SK-N-SH treated with all-trans-retinoic acid at 6 μM for 48 hours (cell line): ENCODE measurements at regions not wholly inside any gene's neighbourhood (a gene's known extent, or its start where the extent isn't known, plus 50 kb on each side); places are given as distances from the start of the nearest gene placed in this dataset.

Source experiments
- ATAC-seq: fragments of 200-7000 bp; cut with Tn5 transposase; 3 replicates; pipeline ENCODE4 v1.9.1; 2020; ENCODE audit warnings: mild to moderate bottlenecking, moderate library complexity
- ARNTL ChIP-seq: fragments of 450-650 bp; formaldehyde crosslinking; IDR thresholded peaks from 2 replicates; pipeline ENCODE4 v1.5.0; 2020; ENCODE audit warnings: low read depth, mild to moderate bottlenecking, moderate library complexity, borderline replicate concordance
- BACH2 ChIP-seq: fragments of 250-450 bp; sonication (Bioruptor Pico); IDR thresholded peaks from 2 replicates; pipeline ENCODE4 v1.9.0; 2021; ENCODE audit warnings: mild to moderate bottlenecking, borderline replicate concordance
- CREB5 ChIP-seq: fragments of 250-450 bp; sonication (Bioruptor Pico); IDR thresholded peaks from 2 replicates; pipeline ENCODE4 v1.5.1; 2020; ENCODE audit warnings: low read depth, mild to moderate bottlenecking, moderate library complexity
- CSDC2 ChIP-seq: fragments of 250-450 bp; sonication (Bioruptor Pico); IDR thresholded peaks from 2 replicates; pipeline ENCODE4 v1.5.0; 2020; ENCODE audit warnings: mild to moderate bottlenecking, moderate library complexity
- ESRRG ChIP-seq: fragments of 250-450 bp; sonication (Bioruptor Pico); IDR thresholded peaks from 2 replicates; pipeline ENCODE4 v1.6.1; 2021; ENCODE audit warnings: mild to moderate bottlenecking
- GLIS3 ChIP-seq: fragments of 250-450 bp; sonication (Bioruptor Pico); IDR thresholded peaks from 2 replicates; pipeline ENCODE4 v1.5.0; 2020; ENCODE audit warnings: mild to moderate bottlenecking, moderate library complexity
- ISL1 ChIP-seq: fragments of 250-450 bp; sonication (Bioruptor Pico); IDR thresholded peaks from 2 replicates; pipeline ENCODE4 v2.1.2; 2022; ENCODE audit warnings: mild to moderate bottlenecking, moderate library complexity
- OSR1 ChIP-seq: fragments of 250-450 bp; sonication (Bioruptor Pico); IDR thresholded peaks from 2 replicates; pipeline ENCODE4 v1.8.0; 2022; ENCODE audit warnings: moderate library complexity, mild to moderate bottlenecking, inconsistent platforms
- POU6F1 ChIP-seq: fragments of 250-450 bp; sonication (Bioruptor Pico); IDR thresholded peaks from 2 replicates; pipeline ENCODE4 v1.8.0; 2021; ENCODE audit warnings: low read depth, mild to moderate bottlenecking, moderate library complexity, borderline replicate concordance
- PPARA ChIP-seq: fragments of 250-450 bp; sonication (Bioruptor Pico); IDR thresholded peaks from 2 replicates; pipeline ENCODE4 v1.5.0; 2020; ENCODE audit warnings: mild to moderate bottlenecking, borderline replicate concordance
- RARB ChIP-seq: fragments of 250-450 bp; sonication (Bioruptor Pico); IDR thresholded peaks from 2 replicates; pipeline ENCODE4 v1.8.0; 2021; ENCODE audit warnings: mild to moderate bottlenecking, moderate library complexity
- SNAI2 ChIP-seq: fragments of 250-450 bp; sonication (Bioruptor Pico); IDR thresholded peaks from 2 replicates; pipeline ENCODE4 v1.5.0; 2020; ENCODE audit warnings: mild to moderate bottlenecking, moderate library complexity
- TCF4 ChIP-seq: fragments of 250-450 bp; sonication (Bioruptor Pico); IDR thresholded peaks from 2 replicates; pipeline ENCODE4 v1.8.0; 2021; ENCODE audit warnings: mild to moderate bottlenecking, moderate library complexity, borderline replicate concordance
- TOX ChIP-seq: fragments of 250-450 bp; sonication (Bioruptor Pico); IDR thresholded peaks from 2 replicates; pipeline ENCODE4 v1.8.0; 2021; ENCODE audit warnings: mild to moderate bottlenecking, moderate library complexity, borderline replicate concordance
- ZC3H10 ChIP-seq: fragments of 250-450 bp; sonication (Bioruptor Pico); IDR thresholded peaks from 2 replicates; pipeline ENCODE4 v1.5.1; 2021; ENCODE audit warnings: mild to moderate bottlenecking, moderate library complexity
- ZFP3 ChIP-seq: fragments of 250-450 bp; sonication (Bioruptor Pico); IDR thresholded peaks from 2 replicates; pipeline ENCODE4 v1.5.0; 2020; ENCODE audit warnings: mild to moderate bottlenecking, moderate library complexity
- ZFP30 ChIP-seq: fragments of 450-650 bp; formaldehyde crosslinking; IDR thresholded peaks from 2 replicates; pipeline ENCODE4 v1.5.0; 2022; ENCODE audit warnings: mild to moderate bottlenecking, moderate library complexity
- ZNF565 ChIP-seq: fragments of 450-650 bp; formaldehyde crosslinking; conservative IDR thresholded peaks from 2 replicates; pipeline ENCODE4 v1.5.0; 2020; ENCODE audit warnings: low read depth, mild to moderate bottlenecking, moderate library complexity
- ZNF70 ChIP-seq: fragments of 450-650 bp; formaldehyde crosslinking; IDR thresholded peaks from 2 replicates; pipeline ENCODE4 v1.5.0; 2020; ENCODE audit warnings: mild to moderate bottlenecking, moderate library complexity
- ZNF8 ChIP-seq: fragments of 450-650 bp; formaldehyde crosslinking; IDR thresholded peaks from 2 replicates; pipeline ENCODE4 v1.5.0; 2020; ENCODE audit warnings: mild to moderate bottlenecking, moderate library complexity
- TF ChIP-seq, protein P1 (sequence below): fragments of 250-450 bp; sonication (Bioruptor Pico); IDR thresholded peaks from 2 replicates; pipeline ENCODE4 v1.5.0; 2020; ENCODE audit warnings: mild to moderate bottlenecking, moderate library complexity
- TF ChIP-seq, protein P2 (sequence below): fragments of 250-450 bp; sonication (Bioruptor Pico); IDR thresholded peaks from 2 replicates; pipeline ENCODE4 v1.8.0; 2020; ENCODE audit warnings: mild to moderate bottlenecking, moderate library complexity, borderline replicate concordance
- TF ChIP-seq, protein P3 (sequence below): fragments of 250-450 bp; sonication (Bioruptor Pico); IDR thresholded peaks from 2 replicates; pipeline ENCODE4 v1.5.1; 2021; ENCODE audit warnings: mild to moderate bottlenecking, moderate library complexity

DNA sequence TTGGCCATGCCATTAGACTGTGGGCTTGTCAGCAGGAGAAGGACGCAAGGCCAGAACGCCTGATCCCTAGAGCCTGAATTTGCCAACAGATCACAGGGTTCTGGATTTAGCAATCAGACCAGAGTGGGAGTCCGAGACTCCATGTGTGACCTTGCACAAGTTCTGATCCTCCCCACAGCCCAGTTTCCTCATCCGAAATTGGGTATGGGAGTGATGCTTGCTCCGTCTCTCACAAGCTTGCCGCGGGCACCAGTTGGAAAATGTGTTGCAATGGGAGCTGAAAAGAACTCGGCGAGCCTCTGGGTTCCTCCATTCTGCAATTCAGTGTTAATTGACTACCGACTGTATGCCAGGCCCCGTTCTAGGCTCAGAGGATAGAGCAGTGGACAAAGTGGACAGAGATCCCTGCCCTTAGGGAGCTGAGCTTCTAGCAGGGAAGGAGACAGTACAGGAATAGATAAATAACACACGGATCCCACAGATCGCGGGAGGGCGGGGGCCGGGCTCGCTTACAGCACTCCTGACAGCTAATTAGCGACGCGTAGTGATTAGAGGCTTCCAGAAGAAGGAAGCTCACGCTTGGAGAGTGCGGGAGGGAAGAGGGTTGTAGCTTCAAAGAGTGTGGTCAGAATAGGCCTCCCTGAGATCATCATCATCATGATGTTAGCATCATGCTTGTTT lies 150.4 kb upstream of the CIBAR2 start:
- no peak for TF ChIP-seq POU6F1 (CRISPR knock-in tag)
- no peak for TF ChIP-seq ZFP3 (CRISPR knock-in tag)
- TF ChIP-seq, protein P1, sequence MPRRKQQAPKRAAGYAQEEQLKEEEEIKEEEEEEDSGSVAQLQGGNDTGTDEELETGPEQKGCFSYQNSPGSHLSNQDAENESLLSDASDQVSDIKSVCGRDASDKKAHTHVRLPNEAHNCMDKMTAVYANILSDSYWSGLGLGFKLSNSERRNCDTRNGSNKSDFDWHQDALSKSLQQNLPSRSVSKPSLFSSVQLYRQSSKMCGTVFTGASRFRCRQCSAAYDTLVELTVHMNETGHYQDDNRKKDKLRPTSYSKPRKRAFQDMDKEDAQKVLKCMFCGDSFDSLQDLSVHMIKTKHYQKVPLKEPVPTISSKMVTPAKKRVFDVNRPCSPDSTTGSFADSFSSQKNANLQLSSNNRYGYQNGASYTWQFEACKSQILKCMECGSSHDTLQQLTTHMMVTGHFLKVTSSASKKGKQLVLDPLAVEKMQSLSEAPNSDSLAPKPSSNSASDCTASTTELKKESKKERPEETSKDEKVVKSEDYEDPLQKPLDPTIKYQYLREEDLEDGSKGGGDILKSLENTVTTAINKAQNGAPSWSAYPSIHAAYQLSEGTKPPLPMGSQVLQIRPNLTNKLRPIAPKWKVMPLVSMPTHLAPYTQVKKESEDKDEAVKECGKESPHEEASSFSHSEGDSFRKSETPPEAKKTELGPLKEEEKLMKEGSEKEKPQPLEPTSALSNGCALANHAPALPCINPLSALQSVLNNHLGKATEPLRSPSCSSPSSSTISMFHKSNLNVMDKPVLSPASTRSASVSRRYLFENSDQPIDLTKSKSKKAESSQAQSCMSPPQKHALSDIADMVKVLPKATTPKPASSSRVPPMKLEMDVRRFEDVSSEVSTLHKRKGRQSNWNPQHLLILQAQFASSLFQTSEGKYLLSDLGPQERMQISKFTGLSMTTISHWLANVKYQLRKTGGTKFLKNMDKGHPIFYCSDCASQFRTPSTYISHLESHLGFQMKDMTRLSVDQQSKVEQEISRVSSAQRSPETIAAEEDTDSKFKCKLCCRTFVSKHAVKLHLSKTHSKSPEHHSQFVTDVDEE (CRISPR knock-in tag), result no peak
- no peak for TF ChIP-seq CSDC2
- TF ChIP-seq TOX (CRISPR knock-in tag), result no peak
- TF ChIP-seq ZNF70 (CRISPR knock-in tag), result no peak
- no peak for TF ChIP-seq ZNF8 (CRISPR knock-in tag)
- TF ChIP-seq, protein P2, sequence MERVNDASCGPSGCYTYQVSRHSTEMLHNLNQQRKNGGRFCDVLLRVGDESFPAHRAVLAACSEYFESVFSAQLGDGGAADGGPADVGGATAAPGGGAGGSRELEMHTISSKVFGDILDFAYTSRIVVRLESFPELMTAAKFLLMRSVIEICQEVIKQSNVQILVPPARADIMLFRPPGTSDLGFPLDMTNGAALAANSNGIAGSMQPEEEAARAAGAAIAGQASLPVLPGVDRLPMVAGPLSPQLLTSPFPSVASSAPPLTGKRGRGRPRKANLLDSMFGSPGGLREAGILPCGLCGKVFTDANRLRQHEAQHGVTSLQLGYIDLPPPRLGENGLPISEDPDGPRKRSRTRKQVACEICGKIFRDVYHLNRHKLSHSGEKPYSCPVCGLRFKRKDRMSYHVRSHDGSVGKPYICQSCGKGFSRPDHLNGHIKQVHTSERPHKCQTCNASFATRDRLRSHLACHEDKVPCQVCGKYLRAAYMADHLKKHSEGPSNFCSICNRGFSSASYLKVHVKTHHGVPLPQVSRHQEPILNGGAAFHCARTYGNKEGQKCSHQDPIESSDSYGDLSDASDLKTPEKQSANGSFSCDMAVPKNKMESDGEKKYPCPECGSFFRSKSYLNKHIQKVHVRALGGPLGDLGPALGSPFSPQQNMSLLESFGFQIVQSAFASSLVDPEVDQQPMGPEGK, result no peak
- TF ChIP-seq GLIS3 (CRISPR knock-in tag), result no peak
- TF ChIP-seq ESRRG (CRISPR knock-in tag), result no peak
- no peak for TF ChIP-seq CREB5
- TF ChIP-seq ARNTL (CRISPR knock-in tag), result no peak
- no peak for TF ChIP-seq SNAI2
- no peak for TF ChIP-seq OSR1
- no peak for TF ChIP-seq ZC3H10 (CRISPR knock-in tag)
- TF ChIP-seq PPARA, result no peak
- no peak for TF ChIP-seq RARB (CRISPR knock-in tag)
- TF ChIP-seq ISL1, result no peak
- TF ChIP-seq, all 23 proteins: peak for 0
- ATAC-seq, result no peak

- ATAC-seq, result no peak
- no peak for TF ChIP-seq BACH2 (CRISPR knock-in tag)
- TF ChIP-seq ZFP3 (CRISPR knock-in tag), result no peak
- TF ChIP-seq PPARA, result no peak
- no peak for TF ChIP-seq POU6F1 (CRISPR knock-in tag)
- TF ChIP-seq ZFP30, result no peak
- no peak for TF ChIP-seq ARNTL (CRISPR knock-in tag)
- TF ChIP-seq TOX (CRISPR knock-in tag), result no peak
- TF ChIP-seq, protein P1 (CRISPR knock-in tag), result no peak
- TF ChIP-seq ZNF70 (CRISPR knock-in tag), result no peak
- TF ChIP-seq, protein P3, sequence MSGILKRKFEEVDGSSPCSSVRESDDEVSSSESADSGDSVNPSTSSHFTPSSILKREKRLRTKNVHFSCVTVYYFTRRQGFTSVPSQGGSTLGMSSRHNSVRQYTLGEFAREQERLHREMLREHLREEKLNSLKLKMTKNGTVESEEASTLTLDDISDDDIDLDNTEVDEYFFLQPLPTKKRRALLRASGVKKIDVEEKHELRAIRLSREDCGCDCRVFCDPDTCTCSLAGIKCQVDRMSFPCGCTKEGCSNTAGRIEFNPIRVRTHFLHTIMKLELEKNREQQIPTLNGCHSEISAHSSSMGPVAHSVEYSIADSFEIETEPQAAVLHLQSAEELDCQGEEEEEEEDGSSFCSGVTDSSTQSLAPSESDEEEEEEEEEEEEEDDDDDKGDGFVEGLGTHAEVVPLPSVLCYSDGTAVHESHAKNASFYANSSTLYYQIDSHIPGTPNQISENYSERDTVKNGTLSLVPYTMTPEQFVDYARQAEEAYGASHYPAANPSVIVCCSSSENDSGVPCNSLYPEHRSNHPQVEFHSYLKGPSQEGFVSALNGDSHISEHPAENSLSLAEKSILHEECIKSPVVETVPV, result no peak
- no peak for TF ChIP-seq ZC3H10 (CRISPR knock-in tag)
- TF ChIP-seq TCF4, result no peak
- no peak for TF ChIP-seq ZNF565 (CRISPR knock-in tag)
- no peak for TF ChIP-seq OSR1
- TF ChIP-seq GLIS3 (CRISPR knock-in tag), result no peak
- no peak for TF ChIP-seq ESRRG (CRISPR knock-in tag)
These were observed 150.9 kb upstream of the CIBAR2 start for GRCh38 chr16:85263239-85263585.
